Stimulated activated naive CD8-positive, alpha-beta T cell treated with anti-CD3 and anti-CD28 coated beads, Interleukin-15, amount 100 ng/mL, for 72 hours (primary cell): ENCODE measurements at regions not wholly inside any gene's neighbourhood (a gene's known extent, or its start where the extent isn't known, plus 50 kb on each side); places are given as distances from the start of the nearest gene placed in this dataset.

ENCODE experiments used
- ATAC-seq: fragments of 150-1000 bp; cut with Tn5 transposase; 2 replicates; pipeline ENCODE4 v1.10.0; 2021; ENCODE audit warnings: mild to moderate bottlenecking, moderate library complexity
- DNase-seq, 2 donors: peaks; one replicate each; pipeline ENCODE4 v3.0.0; 2021 to 2022
- H3K27ac Mint-ChIP-seq, 2 donors: one replicate each; pipeline ENCODE4 v1.8.0; 2022; ENCODE audit warnings: mild to moderate bottlenecking in 2 of 2, mixed read lengths in 2 of 2, moderate library complexity in 2 of 2
- H3K27me3 Mint-ChIP-seq: one replicate; pipeline ENCODE4 v1.8.0; 2022; ENCODE audit warnings: mixed read lengths
- H3K4me1 Mint-ChIP-seq: one replicate; pipeline ENCODE4 v1.8.0; 2022; ENCODE audit warnings: mild to moderate bottlenecking, mixed read lengths
- H3K4me3 Mint-ChIP-seq, 2 donors: one replicate each; pipeline ENCODE4 v1.8.0; 2022; ENCODE audit warnings: mild to moderate bottlenecking in 2 of 2, mixed read lengths in 2 of 2, moderate library complexity in 1 of 2
- H3K9me3 Mint-ChIP-seq, 2 donors: one replicate each; pipeline ENCODE4 v1.8.0; 2022; ENCODE audit warnings: mixed read lengths in 2 of 2

GRCh38 chr19:31505596-31505910, 156.3 kb upstream of the TSHZ3 start:
- no peak for DNase-seq
- H3K27me3 Mint-ChIP-seq, result peaks cover 19% of the 10 kb centered on the region
- ATAC-seq, result no peak
- no peaks in the 10 kb centered on the region for H3K4me1 Mint-ChIP-seq
- H3K4me3 Mint-ChIP-seq, result no peak overlapping the region
- no peak overlapping the region for H3K27ac Mint-ChIP-seq
- H3K9me3 Mint-ChIP-seq, result peaks cover 0 to 4% of the 10 kb centered on the region in 2 donors

GRCh38 chr19:31506102-31506501, 156.9 kb upstream of the TSHZ3 start:
- DNase-seq (no peak), ATAC-seq (no peak)
- no peaks in the 10 kb centered on the region for H3K4me1 Mint-ChIP-seq
- peaks cover 19% of the 10 kb centered on the region for H3K27me3 Mint-ChIP-seq
- no peak overlapping the region for H3K27ac Mint-ChIP-seq
- H3K9me3 Mint-ChIP-seq, result peaks cover 0 to 4% of the 10 kb centered on the region in 2 donors
- no peak overlapping the region for H3K4me3 Mint-ChIP-seq

GRCh38 chr19:31510635-31511034, 161.4 kb upstream of the TSHZ3 start:
- DNase-seq (no peak), ATAC-seq (no peak)
- H3K27ac Mint-ChIP-seq, result no peak overlapping the region
- peaks cover 0 to 4% of the 10 kb centered on the region in 2 donors for H3K9me3 Mint-ChIP-seq
- peaks cover 8% of the 10 kb centered on the region for H3K27me3 Mint-ChIP-seq
- H3K4me1 Mint-ChIP-seq, result no peaks in the 10 kb centered on the region
- H3K4me3 Mint-ChIP-seq, result no peak overlapping the region

- no peak for DNase-seq
- no peaks in the 10 kb centered on the region for H3K4me1 Mint-ChIP-seq
- H3K27ac Mint-ChIP-seq, result no peak overlapping the region
- peaks cover 0 to 4% of the 10 kb centered on the region in 2 donors for H3K9me3 Mint-ChIP-seq
- H3K4me3 Mint-ChIP-seq, result no peak overlapping the region
- no peak for ATAC-seq
- H3K27me3 Mint-ChIP-seq, result peaks cover 7% of the 10 kb centered on the region
Measured at GRCh38 chr19:31511098-31511497, 161.9 kb upstream of the TSHZ3 start.

- H3K4me3 Mint-ChIP-seq, result no peak overlapping the region
- no peak overlapping the region for H3K27ac Mint-ChIP-seq
- peaks cover 0 to 4% of the 10 kb centered on the region in 2 donors for H3K9me3 Mint-ChIP-seq
- DNase-seq, result no peak
- ATAC-seq, result no peak
- peaks cover 7% of the 10 kb centered on the region for H3K27me3 Mint-ChIP-seq
- no peaks in the 10 kb centered on the region for H3K4me1 Mint-ChIP-seq
Measured at GRCh38 chr19:31511696-31512095, 162.5 kb upstream of the TSHZ3 start.

- H3K27me3 Mint-ChIP-seq, result peaks cover 5% of the 10 kb centered on the region
- peaks cover 0 to 4% of the 10 kb centered on the region in 2 donors for H3K9me3 Mint-ChIP-seq
- no peak for ATAC-seq
- no peak overlapping the region for H3K27ac Mint-ChIP-seq
- DNase-seq, result no peak
- H3K4me1 Mint-ChIP-seq, result no peaks in the 10 kb centered on the region
- no peak overlapping the region for H3K4me3 Mint-ChIP-seq
Measured at GRCh38 chr19:31512181-31512970, 163.1 kb upstream of the TSHZ3 start.

- Mint-ChIP-seq H3K4me1 (no peaks in the 10 kb centered on the region), H3K27me3 (no peaks in the 10 kb centered on the region), H3K9me3 (peaks cover 0 to 4% of the 10 kb centered on the region in 2 donors), H3K27ac (no peak overlapping the region), H3K4me3 (no peak overlapping the region)
- DNase-seq (no peak), ATAC-seq (no peak)
Measured at GRCh38 chr19:31513841-31514240, 164.6 kb upstream of the TSHZ3 start.

DNA sequence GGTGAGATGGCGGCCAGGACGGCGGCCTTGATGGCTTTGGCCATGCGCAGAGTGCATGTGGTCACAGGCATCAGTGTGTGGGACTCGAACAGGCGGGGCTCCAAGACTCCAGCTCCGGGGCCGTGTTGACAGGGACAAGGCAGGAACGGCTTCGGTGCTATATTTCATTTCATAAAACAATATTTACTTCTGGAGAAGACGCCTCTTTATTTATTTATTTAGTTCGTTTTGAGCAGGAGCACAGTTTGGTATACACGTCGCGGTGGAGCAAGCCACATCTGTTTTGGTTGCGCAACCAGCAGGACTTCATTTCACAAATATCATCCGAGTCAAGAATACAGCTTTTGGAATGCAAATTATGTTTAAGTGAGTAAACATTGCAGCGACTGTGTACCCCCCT, 166.7 kb upstream of the TSHZ3 start:
- H3K4me3 Mint-ChIP-seq, result no peak overlapping the region
- H3K27me3 Mint-ChIP-seq, result no peaks in the 10 kb centered on the region
- DNase-seq (no peak), ATAC-seq (no peak)
- no peak overlapping the region for H3K27ac Mint-ChIP-seq
- H3K4me1 Mint-ChIP-seq, result no peaks in the 10 kb centered on the region
- no peaks in the 10 kb centered on the region for H3K9me3 Mint-ChIP-seq

GRCh38 chr19:31516756-31517155, 167.5 kb upstream of the TSHZ3 start:
- Mint-ChIP-seq H3K4me1 (no peaks in the 10 kb centered on the region), H3K4me3 (no peak overlapping the region), H3K27ac (no peak overlapping the region), H3K9me3 (no peaks in the 10 kb centered on the region), H3K27me3 (no peaks in the 10 kb centered on the region)
- no peak for ATAC-seq
- no peak for DNase-seq

DNA sequence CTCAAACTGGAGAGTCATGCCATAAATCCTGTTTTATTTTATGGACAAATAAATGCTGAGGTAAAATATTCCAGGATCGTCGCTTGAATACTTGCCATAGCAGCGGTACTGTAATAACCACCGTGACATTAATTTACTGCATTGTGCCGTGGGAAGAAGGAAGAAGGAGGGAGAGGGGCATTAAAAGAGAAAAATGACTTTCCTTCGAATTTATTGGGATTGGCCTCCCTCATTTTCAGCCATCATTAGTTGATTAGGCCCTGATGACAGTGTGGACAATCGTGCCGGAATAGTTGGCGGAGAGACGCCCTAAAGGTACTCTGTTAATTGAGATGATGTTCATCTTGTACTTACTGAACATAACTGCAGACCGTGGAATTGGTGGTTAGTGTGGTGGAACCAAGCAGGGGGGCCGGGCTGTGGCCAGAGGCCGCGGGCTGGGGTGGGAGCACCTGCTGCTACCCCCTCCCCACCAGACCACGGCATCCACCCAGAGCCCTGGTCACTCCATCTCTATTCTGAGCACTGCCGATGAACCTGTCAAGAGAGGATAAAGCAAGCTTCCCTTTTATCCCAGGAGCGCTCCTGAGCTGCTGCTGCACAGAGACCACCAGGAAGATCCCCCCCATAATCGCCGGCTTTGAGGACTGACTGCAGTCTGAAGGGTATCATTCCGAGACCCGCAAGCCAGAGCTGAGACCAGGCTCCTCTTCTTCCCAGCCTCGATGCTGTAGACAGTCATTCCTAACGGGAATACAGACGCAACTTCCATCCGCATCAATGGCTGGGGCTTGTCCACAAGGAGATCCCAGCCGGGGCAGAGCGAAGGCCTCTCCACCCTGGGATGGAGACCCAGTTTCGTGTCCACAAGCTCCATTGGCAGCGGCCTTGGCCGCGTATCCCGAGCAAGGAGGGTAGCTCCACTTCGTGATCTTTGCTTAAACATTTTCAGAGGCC, 168.3 kb upstream of the TSHZ3 start:
- DNase-seq, result no peak
- no peaks in the 10 kb centered on the region for H3K27me3 Mint-ChIP-seq
- no peaks in the 10 kb centered on the region for H3K9me3 Mint-ChIP-seq
- no peak for ATAC-seq
- no peak overlapping the region for H3K27ac Mint-ChIP-seq
- H3K4me3 Mint-ChIP-seq, result no peak overlapping the region
- no peaks in the 10 kb centered on the region for H3K4me1 Mint-ChIP-seq

GRCh38 chr19:31518216-31519020, 169.2 kb upstream of the TSHZ3 start:
- Mint-ChIP-seq H3K4me1 (no peaks in the 10 kb centered on the region), H3K9me3 (no peaks in the 10 kb centered on the region), H3K4me3 (no peak overlapping the region), H3K27me3 (no peaks in the 10 kb centered on the region), H3K27ac (no peak overlapping the region)
- DNase-seq (no peak), ATAC-seq (no peak)

GRCh38 chr19:31519256-31519655, 170.0 kb upstream of the TSHZ3 start:
- no peak for ATAC-seq
- Mint-ChIP-seq H3K27me3 (no peaks in the 10 kb centered on the region), H3K9me3 (no peaks in the 10 kb centered on the region), H3K27ac (no peak overlapping the region), H3K4me1 (no peaks in the 10 kb centered on the region), H3K4me3 (no peak overlapping the region)
- no peak for DNase-seq

DNA sequence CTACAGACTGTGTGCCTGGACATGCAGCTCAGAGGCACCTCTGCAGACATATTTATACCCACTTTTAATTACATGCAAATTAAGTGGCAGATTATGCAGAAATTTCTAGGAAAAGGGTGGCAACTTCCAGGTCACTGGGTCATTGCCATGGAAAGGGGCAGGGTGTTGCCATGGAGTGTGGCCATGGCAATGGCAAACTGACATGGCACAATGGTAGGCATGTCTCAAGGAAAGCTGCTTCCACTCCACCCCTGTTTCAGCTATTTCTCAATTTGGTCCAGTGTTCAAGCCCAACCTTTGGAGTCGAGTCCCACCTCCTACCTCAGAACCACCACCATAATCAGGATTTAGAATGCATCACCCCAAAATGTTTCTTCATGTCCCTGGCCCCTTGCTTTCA, 170.7 kb upstream of the TSHZ3 start:
- Mint-ChIP-seq H3K27ac (no peak overlapping the region), H3K4me1 (no peaks in the 10 kb centered on the region), H3K4me3 (no peak overlapping the region), H3K27me3 (no peaks in the 10 kb centered on the region), H3K9me3 (no peaks in the 10 kb centered on the region)
- DNase-seq, result no peak
- no peak for ATAC-seq

DNA sequence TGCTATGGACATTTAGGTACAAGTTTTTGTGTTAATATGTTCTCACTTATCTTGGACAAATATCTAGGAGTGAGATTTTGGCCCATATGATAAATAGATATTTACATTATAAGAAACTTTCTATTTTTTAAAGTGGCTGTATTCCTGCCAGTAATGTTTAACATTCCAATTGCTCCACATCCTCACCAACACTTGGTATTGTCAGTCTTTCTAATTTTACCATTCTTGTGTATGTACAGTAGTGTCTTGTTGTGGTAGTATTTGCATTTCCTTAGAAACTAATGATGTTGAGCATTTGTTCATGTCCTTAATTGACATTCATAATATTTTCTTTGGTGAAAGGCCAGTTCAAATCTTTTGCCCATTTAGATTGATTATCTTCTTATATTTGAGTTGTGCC, 171.4 kb upstream of the TSHZ3 start:
- ATAC-seq (no peak), DNase-seq (no peak)
- Mint-ChIP-seq H3K4me3 (no peak overlapping the region), H3K27ac (no peak overlapping the region), H3K27me3 (no peaks in the 10 kb centered on the region), H3K4me1 (no peaks in the 10 kb centered on the region), H3K9me3 (peaks cover 4% of the 10 kb centered on the region in 2 donors)

DNA sequence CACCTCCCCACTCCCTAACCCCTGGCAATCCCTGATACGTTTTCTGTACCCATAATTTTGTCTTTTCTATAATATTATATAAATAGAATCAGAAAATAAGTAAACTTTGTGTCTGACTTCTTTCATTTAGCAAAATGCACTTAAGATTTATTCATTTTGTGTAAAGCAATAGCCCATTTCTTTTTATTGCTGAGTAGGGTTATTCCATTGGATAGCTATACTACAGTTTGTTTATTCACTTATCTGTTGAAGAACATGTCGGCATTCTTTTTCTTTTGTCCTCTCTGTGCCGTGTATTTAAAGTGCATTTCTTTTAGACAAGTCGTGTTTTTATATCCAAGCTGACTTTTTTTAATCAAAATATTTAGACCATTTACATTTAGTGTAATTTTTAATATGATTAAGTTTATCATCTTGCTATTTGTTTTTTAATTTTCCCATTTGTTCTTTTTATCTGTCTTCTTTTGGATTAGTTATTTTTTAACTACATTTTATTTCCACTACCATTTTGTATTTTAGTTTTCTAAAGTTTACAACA, 176.4 kb upstream of the TSHZ3 start:
- H3K9me3 Mint-ChIP-seq, result peaks cover 12 to 22% of the 10 kb centered on the region in 2 donors
- no peak for ATAC-seq
- H3K27ac Mint-ChIP-seq, result no peak overlapping the region
- no peaks in the 10 kb centered on the region for H3K4me1 Mint-ChIP-seq
- no peak for DNase-seq
- H3K27me3 Mint-ChIP-seq, result no peaks in the 10 kb centered on the region
- no peak overlapping the region for H3K4me3 Mint-ChIP-seq
